GM03348 (cell line): ENCODE measurements at regions not wholly inside any gene's neighbourhood (a gene's known extent, or its start where the extent isn't known, plus 50 kb on each side); places are given as distances from the start of the nearest gene placed in this dataset.

Experiments
- DNase-seq: peaks from one replicate; pipeline ENCODE4 v3.0.0; 2012; ENCODE audit warnings: low spot score

DNA sequence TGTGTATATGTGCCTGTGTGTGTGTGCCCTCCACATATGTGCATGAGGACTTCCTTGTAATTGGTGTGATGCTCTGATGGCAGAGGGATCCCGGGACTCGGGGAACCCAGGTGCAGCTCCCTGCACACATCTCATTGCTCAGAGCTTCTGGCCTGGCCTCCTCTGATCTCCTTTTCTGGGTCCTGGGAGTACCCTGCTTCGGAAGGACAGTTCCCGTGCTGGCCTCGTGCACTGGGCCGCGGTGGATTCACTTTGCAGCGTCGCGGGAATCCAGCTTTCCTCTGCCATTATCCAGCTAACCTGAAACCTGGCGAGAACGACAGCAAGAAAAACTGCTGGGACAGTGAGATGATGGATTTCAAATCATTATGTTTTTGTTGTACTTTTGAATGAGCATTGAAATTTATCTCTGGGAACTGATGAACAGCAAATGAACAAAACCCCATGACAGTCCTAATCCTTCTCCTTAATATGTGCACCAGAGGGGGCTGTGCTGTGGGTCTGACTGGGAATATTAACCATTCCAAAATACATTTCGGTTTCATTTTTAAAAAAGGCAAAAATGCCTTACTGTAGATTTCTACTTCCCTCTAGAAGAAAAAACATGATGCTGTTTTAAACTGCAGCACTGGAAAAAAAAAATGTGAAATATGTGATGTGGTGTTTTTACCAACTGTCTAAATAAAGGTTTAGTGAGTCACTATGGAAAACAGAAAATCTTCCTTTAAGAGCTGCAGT lies 78.2 kb downstream of the PTGR3 start:
- DNase-seq = no peak

DNA sequence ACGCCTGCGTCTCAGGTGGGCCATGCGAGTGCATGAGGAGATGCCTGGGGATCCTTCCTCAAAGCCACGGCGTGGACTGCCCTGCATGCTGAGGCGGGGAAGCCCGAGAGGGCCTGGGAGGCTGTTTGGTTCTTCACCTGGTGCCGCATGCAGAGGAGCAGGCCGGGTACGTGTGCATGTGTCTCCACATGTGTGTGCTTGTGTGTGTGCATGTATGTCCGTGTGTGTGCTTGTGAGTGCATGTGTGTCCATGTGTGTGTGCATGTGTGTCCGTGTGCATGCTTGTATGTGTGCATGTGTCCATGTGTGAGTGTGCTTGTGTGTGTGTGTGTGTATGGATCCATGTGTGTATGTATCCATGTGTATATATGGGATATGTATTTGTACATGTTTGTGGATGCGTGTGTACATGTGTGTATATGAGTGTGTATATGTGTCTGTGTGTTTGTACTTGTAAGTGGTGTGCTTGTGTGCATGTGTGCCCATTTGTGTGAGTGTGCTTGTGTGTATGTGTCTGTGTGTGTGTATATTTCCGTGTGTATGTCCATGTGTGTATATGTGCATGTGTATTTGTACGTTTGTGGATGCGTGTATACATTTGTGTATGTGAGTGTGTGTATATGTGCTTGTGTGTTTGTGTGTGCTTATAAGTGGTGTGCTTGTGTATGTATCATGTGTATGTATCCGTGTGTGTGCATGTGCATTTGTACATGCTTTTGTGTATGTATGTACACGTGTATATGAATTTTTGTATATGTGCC lies 79.0 kb downstream of the PTGR3 start:
- DNase-seq = no peak

DNA sequence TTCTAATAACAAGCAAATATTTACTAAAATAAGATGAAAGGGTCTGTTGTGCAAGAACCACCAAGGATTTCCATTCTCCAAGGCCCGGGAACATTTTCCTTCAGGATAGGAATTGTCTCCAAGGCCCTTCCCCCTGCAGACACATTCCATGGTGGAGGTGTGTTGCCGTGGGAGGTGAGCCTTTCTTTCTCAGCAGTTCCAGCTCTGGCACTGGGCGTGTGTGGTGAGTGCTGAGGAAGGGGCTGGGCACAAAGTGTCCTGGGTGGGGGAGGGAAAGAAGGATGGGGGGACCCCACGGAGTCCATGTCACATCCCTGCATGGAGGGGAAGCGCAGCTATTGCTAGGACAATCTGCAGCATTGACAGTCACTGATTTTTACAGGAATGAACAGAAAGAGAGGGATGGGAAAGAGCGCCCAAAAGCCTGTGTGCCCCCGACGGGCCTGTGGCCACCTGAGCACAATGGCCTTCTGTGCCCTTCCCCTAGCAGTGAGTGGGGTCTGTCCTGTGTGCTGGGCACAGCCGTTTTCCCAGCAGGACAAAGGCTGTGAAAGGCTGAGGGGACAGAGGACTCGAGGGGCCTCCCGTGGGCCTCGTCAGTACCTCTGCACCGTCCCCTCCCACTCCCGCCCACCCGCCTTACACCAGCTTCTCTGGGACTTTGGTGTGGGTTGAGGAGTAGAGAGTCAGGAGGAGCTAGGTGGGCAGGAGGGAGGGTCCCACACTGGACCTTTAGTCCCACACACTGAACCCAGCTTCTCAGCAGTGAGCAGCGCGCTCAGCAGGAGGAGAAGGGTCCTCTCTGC lies 79.8 kb downstream of the PTGR3 start:
- no peak for DNase-seq

DNA sequence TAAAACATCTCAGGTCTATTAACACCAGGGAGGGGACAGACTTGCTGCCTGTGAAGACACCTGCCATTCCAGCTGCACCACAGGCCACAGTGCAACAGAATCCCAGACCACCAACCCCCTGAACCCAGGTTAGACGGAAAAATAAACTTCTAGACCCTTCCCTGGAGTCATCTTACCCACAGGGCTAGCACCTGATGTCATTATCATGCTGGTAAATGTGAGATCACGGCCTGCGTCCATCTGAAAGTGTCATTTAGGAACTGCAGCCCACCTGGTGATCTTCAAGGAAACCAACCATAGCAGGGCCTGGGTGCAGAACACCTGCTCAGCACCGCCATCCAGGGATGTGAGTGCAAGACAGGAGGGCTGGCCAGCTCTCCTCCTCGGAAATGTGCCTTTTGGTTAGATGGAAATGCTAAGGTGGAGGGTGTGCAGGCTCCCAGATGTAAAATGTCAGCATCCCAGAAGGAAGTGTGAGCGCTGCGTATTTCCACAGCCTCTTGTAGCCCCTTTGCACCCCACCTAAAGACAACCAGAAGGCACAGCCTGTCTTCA lies 80.8 kb downstream of the PTGR3 start:
- no peak for DNase-seq

DNA sequence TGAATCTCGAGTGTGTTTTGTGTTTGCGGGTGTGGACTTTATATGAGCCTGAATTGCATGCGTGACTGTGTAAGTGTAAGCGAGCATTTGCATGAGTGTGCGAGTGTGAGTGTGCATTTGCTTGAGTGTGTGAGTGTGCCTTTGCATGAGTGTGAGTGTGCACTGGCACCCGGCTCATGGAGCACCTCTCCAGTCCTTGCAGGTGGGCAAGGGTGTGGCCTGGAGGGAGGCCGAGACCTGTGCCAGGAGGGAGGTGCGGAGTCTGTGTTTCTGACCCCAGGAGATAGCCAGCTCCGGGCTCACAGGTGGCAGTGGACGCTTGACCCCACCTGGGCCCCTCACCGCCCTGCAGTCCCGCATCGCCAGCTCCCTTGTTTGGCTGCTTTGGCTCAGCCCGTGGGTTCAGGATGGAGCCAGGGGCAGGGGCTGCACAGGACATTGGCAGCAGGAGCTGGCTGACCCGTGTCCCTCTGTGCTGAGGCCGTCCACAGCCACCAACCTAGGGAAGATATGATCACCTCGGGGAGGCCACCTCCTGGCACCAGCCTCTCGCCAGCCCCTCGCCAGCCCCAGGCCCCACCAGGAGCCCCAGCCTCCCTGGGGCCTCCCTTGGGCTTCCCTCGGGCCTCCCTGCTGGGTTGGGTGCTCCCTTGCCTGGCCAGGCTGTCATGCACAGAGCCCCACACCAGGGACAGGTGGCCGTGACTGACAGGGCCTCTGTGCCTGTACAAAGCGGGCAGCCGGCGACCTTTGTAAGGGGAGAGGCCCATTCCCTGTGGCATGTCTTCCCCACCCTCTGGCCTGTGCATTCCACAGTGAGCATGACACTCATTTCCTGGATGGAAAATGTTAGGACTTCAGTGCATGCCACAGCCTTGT lies 81.6 kb downstream of the PTGR3 start:
- no peak for DNase-seq

DNA sequence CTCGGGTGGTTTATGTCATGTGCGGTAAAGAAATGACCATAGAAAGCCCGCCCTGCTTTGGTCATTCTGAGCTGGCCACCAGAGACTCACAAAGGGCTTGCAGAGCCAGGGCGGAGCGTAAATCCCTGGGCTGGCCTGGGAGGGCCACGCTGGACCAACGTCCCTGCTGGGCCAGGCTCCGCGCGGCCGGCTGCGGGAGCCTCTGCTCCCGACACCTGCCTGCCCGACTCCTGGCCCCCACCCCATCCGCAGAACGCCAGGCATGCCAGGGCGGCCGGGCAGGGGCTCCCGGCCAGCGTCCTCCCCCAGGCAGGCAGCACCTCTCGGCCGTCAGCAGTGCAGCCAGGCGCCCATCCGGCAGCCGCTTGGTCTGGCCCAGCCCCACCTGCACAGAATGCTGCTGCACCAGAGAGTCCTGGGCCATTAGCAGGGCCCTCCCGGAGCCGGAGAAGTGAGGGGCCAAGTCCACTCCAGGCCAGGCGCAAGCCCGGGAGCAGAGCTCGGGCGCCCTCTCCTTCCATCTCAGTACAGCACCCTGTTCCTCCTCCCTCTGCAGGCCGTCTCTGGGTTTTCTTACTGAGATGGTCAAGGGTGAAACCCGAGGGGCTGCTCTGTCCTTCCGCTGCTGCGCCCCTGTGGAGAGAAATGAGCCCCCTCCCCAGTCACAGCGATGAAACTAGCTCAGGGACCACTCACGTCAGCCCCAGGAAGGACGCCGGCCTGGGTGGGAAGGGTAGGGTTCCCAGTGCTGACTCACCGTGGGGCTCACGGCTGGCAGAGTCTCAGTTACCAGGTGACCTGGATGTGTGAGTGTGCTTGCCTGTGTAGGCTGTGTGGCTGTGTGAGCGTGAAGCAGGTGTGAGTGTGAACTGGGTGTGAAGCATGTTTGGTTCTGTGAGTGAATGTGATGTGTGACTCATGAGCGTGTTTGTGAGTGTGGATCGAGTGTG lies 83.3 kb downstream of the PTGR3 start:
- peak; percentile 37 for DNase-seq

DNA sequence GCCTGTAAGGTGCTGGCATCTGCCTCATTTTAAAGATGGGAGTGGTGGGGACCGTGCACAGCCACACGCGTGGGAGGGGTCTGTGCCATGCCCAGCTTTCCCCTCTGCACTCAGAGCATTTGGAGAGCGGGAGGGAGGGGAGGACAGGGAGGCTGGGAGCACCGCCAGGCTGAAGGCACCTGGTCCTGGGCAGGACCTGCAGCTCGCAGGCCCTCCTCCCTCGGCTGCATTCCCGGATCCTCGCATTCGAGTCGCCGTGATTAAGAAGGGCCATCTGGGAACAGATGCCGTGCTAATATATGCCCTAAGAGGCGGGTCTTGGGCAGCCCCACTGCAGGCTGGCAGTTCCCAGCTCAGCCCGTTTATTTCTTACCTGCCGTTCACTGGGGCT lies 84.0 kb downstream of the PTGR3 start:
- DNase-seq = no peak

DNA sequence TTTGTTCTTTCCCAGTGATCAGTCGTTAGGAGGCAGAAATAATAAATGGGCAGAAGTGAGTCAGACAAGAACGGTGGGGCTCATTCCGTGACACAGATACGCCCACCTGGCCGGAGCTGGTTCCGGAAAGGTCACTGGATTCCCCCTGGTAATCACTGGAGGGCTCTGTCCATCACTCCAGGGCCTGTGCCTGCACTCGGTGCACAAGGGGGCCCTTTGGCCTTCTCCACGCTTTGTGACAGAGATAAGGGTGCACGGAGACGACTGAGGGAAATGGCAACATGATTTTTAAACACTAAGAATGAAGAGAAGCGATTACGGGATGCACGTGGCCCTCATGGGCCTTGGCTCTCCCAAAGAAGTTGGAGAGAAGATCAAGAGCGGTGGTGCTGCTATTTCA lies 84.4 kb downstream of the PTGR3 start:
- no peak for DNase-seq

DNA sequence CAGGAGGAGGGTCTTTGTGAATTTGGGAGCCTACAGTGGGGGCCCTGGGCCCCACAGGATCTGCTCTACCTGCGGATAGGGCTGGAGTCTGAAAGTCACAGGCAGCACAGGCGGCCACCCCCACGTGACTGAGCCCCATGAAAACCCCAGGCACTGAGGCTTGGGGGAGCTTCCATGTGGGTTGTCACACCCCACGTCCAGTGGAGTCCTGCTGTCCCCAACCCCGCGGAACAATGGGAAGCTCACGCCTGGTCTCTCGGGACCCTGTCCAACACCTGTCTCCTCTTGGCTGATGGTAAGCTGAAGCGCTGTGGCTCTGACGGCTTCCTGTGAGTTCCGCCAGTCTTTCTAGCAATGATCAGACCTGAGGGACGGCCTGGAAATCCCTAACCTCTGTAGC lies 85.8 kb downstream of the PTGR3 start:
- DNase-seq = no peak

DNA sequence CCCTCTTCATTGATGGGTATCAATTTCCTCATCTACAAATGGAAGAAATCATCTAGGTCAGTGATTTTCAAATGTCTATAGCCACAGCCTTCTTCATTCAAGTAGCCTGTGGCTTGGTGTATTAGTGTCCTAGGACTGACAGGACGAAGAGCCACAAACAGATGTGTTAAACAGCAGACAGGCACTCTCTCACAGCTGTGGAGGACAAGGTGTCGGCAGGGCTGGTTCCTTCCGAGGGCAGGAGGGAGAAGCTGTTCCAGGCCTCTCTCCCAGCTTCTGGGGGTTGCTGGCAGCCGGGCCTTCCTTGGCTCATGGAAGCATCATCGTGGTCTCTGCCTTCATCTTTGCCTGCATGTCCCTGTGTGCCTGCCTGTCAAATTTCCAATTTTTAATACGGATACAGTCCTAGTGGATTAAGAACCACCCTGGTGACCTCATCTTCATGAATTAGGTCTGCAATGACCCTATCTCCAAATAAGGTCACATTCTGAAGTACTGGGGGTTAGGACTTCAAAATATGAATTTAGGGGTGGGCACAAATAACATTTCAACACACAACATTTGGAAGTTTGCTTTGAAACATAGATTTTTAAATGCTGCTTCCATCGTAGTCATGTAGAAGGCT lies 86.5 kb downstream of the PTGR3 start:
- no peak for DNase-seq

DNA sequence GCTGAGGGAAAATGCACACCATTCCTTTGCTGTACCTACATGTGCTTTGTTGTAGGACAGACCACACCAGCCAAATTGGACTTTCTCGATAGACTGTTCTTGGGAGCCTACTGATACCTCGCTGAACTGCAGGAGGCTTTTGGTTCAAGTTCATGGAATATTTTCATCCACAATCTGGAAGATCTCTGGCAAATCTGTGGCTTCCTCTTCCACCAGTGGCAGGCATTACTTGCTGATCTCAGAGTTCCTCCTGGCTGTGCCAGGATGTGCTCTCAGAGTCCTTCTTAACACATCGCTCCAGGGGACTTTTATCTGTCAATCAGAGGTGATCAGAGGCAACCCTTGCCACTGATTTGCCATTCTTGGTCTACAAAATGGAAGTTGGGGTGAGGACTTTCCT lies 87.7 kb downstream of the PTGR3 start:
- DNase-seq = no peak

DNA sequence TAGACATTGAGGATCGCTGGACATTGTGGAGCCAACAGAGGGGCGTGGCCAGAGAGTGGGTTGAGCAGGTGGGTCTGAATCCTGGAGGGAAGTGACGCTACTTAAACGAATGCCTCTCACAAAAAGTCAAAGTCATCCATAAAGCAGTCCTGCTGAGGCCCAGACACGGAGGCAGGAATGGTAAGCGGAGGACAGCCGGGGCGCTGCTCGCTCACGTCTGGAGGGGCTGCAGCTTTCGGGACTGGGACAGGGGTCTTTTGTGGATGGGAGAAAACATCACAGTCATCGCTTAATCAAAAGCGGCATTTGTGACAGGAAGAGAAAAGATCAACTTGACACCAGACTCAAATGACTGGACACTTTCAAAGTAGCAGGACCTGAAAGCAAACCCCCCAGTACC lies 88.4 kb downstream of the PTGR3 start:
- no peak for DNase-seq

DNA sequence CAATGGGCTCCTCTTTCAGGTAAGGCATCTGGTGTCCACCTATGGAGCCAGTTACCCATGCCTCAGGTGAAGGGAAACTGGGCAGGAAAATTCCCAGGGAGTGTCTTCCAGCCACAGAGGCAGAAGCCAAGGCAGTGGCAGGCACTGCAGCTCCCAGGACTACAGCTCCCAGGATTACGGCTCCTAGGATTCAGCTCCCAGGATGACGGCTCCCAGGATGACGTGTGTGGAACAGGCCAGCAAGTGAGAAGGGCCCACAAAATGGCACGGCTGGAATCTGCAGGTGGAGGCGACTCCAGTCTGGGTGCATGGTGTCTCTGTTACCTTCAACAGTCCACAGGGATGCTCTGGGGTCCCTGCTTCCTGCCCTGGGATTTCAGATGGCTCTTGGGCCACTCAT lies 92.1 kb downstream of the PTGR3 start:
- DNase-seq = no peak

DNA sequence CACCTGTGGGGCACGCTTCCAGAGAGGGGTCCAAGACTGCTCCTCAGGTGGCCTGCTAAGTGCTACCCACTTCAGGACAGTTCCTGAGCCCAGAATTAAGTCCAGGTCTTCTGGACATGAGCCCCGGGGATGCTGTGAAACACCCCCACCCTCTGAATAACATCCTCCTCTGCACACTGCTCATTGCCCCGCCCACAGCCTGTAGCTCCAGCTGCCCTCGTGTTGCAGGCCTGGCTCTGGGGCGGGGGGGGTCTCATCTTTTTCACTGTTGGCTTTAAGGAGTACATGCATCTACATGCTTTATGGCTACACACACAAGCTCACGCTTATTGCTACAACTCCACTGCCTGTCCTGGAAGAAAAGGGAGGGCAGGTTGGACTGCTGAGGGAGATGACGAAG lies 92.8 kb downstream of the PTGR3 start:
- no peak for DNase-seq

DNA sequence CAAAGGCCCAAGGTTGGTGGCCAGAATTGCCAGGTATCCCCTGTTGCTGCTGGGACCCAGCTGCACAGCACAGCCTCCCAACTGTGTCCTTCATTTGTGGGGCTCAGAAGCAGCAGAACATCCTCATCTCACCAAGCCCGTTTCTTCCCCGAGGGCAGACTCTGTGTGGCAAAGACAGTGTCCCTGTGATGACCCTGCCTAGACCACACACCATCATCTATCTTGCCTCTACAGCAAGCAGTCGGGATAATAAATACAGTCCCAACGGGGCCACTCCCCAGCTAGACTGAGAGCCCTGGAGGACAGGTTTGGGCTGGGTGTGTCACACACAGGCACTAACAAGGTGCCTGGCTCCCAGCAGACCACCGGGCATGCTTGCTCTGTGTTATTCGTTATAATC lies 93.4 kb downstream of the PTGR3 start:
- no peak for DNase-seq
